ENCODE measurements at regions not wholly inside any gene's neighbourhood (a gene's known extent, or its start where the extent isn't known, plus 50 kb on each side); places are given as distances from the start of the nearest gene placed in this dataset.

GRCh38 chr5:12557012-12557411 lies 652.8 kb upstream of the CTNND2 start (continued):
- TF ChIP-seq, protein P1, sequence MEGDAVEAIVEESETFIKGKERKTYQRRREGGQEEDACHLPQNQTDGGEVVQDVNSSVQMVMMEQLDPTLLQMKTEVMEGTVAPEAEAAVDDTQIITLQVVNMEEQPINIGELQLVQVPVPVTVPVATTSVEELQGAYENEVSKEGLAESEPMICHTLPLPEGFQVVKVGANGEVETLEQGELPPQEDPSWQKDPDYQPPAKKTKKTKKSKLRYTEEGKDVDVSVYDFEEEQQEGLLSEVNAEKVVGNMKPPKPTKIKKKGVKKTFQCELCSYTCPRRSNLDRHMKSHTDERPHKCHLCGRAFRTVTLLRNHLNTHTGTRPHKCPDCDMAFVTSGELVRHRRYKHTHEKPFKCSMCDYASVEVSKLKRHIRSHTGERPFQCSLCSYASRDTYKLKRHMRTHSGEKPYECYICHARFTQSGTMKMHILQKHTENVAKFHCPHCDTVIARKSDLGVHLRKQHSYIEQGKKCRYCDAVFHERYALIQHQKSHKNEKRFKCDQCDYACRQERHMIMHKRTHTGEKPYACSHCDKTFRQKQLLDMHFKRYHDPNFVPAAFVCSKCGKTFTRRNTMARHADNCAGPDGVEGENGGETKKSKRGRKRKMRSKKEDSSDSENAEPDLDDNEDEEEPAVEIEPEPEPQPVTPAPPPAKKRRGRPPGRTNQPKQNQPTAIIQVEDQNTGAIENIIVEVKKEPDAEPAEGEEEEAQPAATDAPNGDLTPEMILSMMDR (conservative IDR thresholded peaks at IDR 0.05; ENCODE audit: low read depth in 2 of 2): no peak
- no peak for TF ChIP-seq JUNB (IDR thresholded peaks at IDR 0.05; ENCODE audit: unreplicated experiment)
- TF ChIP-seq, protein P2, sequence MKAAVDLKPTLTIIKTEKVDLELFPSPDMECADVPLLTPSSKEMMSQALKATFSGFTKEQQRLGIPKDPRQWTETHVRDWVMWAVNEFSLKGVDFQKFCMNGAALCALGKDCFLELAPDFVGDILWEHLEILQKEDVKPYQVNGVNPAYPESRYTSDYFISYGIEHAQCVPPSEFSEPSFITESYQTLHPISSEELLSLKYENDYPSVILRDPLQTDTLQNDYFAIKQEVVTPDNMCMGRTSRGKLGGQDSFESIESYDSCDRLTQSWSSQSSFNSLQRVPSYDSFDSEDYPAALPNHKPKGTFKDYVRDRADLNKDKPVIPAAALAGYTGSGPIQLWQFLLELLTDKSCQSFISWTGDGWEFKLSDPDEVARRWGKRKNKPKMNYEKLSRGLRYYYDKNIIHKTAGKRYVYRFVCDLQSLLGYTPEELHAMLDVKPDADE (IDR thresholded peaks at IDR 0.05): no peak
- no peak for TF ChIP-seq EZH2phosphoT487 (IDR thresholded peaks at IDR 0.05; ENCODE audit: unreplicated experiment)
- no peak for TF ChIP-seq POLR2AphosphoS5 (IDR thresholded peaks at IDR 0.05; ENCODE audit: low read depth)
- no peak for TF ChIP-seq EZH2 (IDR thresholded peaks at IDR 0.05; ENCODE audit: low read depth, unreplicated experiment)

DNA sequence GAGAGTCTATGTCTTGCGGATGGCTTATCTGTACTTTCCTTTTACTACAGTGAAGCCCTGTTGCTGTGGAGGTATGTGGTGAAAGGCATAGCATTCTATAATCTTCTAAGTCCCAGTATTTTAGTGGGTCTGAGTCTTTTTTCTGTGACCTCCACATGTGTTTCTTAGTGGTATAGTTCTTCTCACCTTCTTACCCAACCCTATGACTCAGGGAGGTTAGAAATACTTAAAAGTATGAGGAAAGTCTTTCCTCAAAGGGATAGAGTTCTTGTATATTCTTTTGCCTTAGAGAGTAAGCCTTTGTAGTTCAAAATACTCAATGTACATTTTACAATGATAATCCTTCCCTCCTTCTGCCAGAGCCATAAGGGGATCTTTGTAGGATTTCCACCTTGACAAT lies 621.9 kb upstream of the CTNND2 start:
- H3K4me3 Mint-ChIP-seq: no peak overlapping the region
- ATAC-seq: no peak
- Histone ChIP-seq H3K79me2 (replicated peaks; ENCODE audit: insufficient read depth) (no peaks in the 10 kb centered on the region), H3K4me3 (no peak overlapping the region), H3K36me3 (ENCODE audit: insufficient read depth) (no peaks in the 10 kb centered on the region), H3F3A (replicated peaks; ENCODE audit: low read depth) (no peaks in the 10 kb centered on the region), H3K4me2 (no peak overlapping the region), H3K27me3 (ENCODE audit: insufficient read depth) (no peaks in the 10 kb centered on the region), H3K27ac (ENCODE audit: low read depth) (no peak overlapping the region), H2AFZ (no peak overlapping the region), H3K4me1 (ENCODE audit: insufficient read depth) (no peaks in the 10 kb centered on the region), H4K20me1 (replicated peaks; ENCODE audit: insufficient read depth) (no peaks in the 10 kb centered on the region), H3K9me2 (ENCODE audit: insufficient read depth) (peaks cover 4% of the 10 kb centered on the region; the same call in 1 of the 2 replicates)
- H3K9me3 Mint-ChIP-seq: peaks cover 5% of the 10 kb centered on the region; the same call in 2 of the 3 replicates
- TF ChIP-seq, protein P2 (IDR thresholded peaks at IDR 0.05): no peak
- TF ChIP-seq CREB1 (CRISPR knock-in tag; IDR thresholded peaks at IDR 0.05; ENCODE audit: low read depth) (no peak), ZNF114 (CRISPR knock-in tag; IDR thresholded peaks at IDR 0.05) (no peak), EZH2 (IDR thresholded peaks at IDR 0.05; ENCODE audit: low read depth, unreplicated experiment) (no peak), NANOG (IDR thresholded peaks at IDR 0.05; ENCODE audit: borderline replicate concordance) (no peak), STAT1 (IDR thresholded peaks at IDR 0.05; ENCODE audit: unreplicated experiment) (no peak)
- DNase-seq (ENCODE audit: low spot score): no peak
- H3K36me3 Mint-ChIP-seq (ENCODE audit: low read depth): peaks cover 12% of the 10 kb centered on the region; the same call in 2 of the 3 replicates
- no peak overlapping the region for H3K27ac Mint-ChIP-seq
- H3K27me3 Mint-ChIP-seq (ENCODE audit: insufficient read depth, low read depth, poor library complexity): no peaks in the 10 kb centered on the region
- no peaks in the 10 kb centered on the region for H3K4me1 Mint-ChIP-seq

DNA sequence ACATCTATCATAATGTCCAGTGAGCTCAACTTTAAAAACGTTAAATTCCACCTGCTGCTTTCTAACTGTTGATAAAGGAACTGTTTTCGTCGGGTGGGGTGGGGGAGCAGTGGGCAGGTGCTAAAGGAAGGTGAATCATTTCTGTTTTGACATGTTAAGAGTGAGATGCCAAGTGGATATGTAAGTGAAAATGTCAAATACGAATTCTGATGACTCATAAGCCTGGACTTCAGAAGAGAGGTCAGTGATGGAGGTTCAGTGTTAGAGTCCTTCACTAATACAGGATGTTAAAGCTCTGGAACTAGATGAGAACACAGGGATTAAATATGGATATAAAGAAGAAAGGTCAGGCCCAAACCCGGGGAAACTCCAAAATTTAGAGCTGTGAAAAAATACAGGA lies 617.9 kb upstream of the CTNND2 start:
- no peaks in the 10 kb centered on the region for H3K4me1 ChIP-seq (ENCODE audit: insufficient read depth)
- H4K20me1 ChIP-seq (replicated peaks; ENCODE audit: insufficient read depth): no peaks in the 10 kb centered on the region
- peaks cover 4% of the 10 kb centered on the region for H3K36me3 ChIP-seq (ENCODE audit: insufficient read depth)
- H3K27me3 Mint-ChIP-seq (ENCODE audit: insufficient read depth, low read depth, poor library complexity): no peaks in the 10 kb centered on the region
- H3K4me1 Mint-ChIP-seq: no peaks in the 10 kb centered on the region
- H3K4me3 ChIP-seq: no peak overlapping the region
- H3K27ac Mint-ChIP-seq: no peak overlapping the region
- no peaks in the 10 kb centered on the region for H3K27me3 ChIP-seq (ENCODE audit: insufficient read depth)
- no peaks in the 10 kb centered on the region for H3K79me2 ChIP-seq (replicated peaks; ENCODE audit: insufficient read depth)
- H2AFZ ChIP-seq: peak overlapping the region; percentile 43; the same call in 1 of the 2 replicates
- no peaks in the 10 kb centered on the region for H3F3A ChIP-seq (replicated peaks; ENCODE audit: low read depth)
- H3K36me3 Mint-ChIP-seq (ENCODE audit: low read depth): peaks cover 38% of the 10 kb centered on the region
- H3K4me3 Mint-ChIP-seq: no peak overlapping the region
- H3K9me3 Mint-ChIP-seq: peaks cover 27% of the 10 kb centered on the region
- DNase-seq (ENCODE audit: low spot score): no peak
- no peak overlapping the region for H3K27ac ChIP-seq (ENCODE audit: low read depth)
- ATAC-seq: no peak
- no peak overlapping the region for H3K4me2 ChIP-seq
- H3K9me2 ChIP-seq (ENCODE audit: insufficient read depth): peaks cover 10% of the 10 kb centered on the region
- no peak for TF ChIP-seq ZNF331 (CRISPR knock-in tag; IDR thresholded peaks at IDR 0.05; ENCODE audit: low read depth)
- TF ChIP-seq POLR2AphosphoS5 (IDR thresholded peaks at IDR 0.05; ENCODE audit: low read depth): no peak
- no peak for TF ChIP-seq ZNF114 (CRISPR knock-in tag; IDR thresholded peaks at IDR 0.05)

Measured in GM23338 (cell line).